Iris pigment epithelial cell (primary cell): ENCODE measurements at regions not wholly inside any gene's neighbourhood (a gene's known extent, or its start where the extent isn't known, plus 50 kb on each side); places are given as distances from the start of the nearest gene placed in this dataset.
A peak's percentile ranks its signal among the peaks of the same experiment; 100 is the strongest.
"Not testable (repeated sequence)": the region's sequence is repeated elsewhere in the genome, so short reads cannot be mapped to it uniquely, and the experiment has no call there.

Experiments
- DNase-seq: peaks from one replicate; pipeline ENCODE4 v3.0.0-alpha.2; 2011; ENCODE audit warnings: low read depth

GRCh38 chr6:1230689-1231605 is 81.0 kb upstream of the FOXQ1 start:
- DNase-seq = no peak

DNA sequence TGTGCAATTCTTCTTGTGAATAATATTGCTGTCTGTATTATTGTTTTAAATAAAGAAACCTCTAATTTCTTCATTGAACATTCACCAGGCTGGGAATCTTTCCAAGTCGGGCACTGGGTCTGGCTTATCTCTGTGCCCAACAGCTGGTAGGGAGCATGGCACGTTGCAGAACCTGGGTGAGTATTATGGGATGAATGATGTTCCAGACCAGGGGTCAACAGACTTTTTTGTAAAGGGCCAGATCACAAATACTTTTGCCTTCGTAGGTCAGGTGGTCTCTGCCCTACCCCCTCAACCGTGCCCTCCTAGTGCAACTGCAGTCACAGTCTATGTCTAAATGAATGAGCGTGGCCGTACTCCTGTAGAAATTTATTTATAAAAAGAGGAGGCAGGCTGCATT is 81.6 kb upstream of the FOXQ1 start:
- no peak for DNase-seq

- DNase-seq = no peak
These were observed 82.1 kb upstream of the FOXQ1 start for GRCh38 chr6:1229808-1230207.

DNA sequence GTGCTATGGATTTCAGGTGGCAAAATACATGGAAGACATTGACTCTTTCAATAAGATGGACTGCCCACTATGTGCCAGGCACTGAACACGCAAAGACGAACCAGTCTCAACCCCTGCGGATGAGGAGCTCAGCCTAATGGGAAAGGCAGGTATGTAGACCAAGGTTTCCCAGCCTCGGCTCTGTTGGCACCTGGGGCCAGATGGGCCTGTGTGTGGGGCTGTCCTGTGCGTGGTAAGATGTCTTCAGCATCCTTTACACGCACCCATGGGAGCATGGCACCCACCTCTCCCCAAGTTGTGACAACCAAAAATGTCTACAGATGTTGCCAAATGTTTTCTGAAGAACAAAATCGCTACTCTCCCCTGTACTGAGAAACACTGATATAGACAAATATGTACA is 82.6 kb upstream of the FOXQ1 start:
- no peak for DNase-seq

- no peak for DNase-seq
These were observed 83.1 kb upstream of the FOXQ1 start for GRCh38 chr6:1228754-1229191.

DNA sequence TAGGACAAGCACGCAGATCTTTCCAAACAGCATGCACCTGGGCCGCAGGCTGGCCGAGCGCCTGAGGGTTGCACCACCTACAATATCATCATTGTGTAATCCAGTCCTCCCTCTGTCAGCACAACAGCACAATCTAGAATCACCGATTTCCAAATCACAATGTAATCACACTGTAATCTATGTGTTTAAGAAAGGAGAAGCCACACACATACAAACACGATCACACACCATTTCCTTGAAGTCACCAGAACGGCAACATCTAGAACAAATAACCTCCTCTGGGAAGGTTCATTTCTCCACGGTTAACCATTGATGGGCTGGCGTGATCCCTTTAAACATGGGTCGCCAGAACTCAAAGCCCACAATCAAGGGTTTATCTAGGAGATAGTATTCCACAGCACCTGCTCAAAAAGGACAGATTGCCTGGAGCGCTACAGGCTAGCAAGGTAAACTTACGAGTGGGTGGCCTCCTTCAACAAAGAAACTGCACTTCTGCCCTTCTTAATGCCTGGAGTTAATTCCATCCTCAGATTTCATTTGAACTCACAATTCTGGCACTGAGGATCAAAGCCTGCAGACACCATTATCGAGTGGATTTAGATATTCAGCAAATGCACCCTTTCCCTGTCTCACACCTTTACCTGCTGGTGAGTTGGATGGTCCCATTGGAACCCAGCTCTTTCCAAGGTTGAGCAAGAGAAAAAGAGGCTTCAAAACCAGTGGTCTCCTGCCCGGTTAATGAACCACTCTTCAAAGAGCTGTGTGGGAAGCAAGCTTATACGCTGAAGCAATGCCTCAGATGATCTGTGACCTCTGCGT is 83.8 kb upstream of the FOXQ1 start:
- no peak for DNase-seq

- no peak for DNase-seq
These were observed 84.3 kb upstream of the FOXQ1 start for GRCh38 chr6:1227600-1227934.

- DNase-seq = no peak
These were observed 85.4 kb upstream of the FOXQ1 start for GRCh38 chr6:1226277-1227099.

DNA sequence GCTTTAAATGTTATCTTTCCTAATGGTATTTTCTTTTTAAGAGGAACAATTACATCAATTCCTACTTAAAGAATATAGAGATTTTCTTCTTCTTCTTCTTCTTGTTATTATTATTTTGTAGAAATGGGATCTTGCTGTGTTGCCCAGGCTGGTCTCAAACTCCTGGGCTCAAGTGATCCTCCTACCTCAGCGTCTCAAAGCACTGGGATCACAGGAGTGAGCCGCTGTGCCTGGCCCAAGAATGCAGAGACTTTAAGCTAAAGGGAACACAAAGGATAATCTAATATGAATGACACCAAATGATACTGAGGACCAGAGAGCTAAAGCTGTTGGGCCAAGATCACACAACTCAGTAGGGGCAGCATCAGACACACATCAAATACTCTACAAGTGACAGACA is 87.4 kb upstream of the FOXQ1 start:
- no peak for DNase-seq

DNA sequence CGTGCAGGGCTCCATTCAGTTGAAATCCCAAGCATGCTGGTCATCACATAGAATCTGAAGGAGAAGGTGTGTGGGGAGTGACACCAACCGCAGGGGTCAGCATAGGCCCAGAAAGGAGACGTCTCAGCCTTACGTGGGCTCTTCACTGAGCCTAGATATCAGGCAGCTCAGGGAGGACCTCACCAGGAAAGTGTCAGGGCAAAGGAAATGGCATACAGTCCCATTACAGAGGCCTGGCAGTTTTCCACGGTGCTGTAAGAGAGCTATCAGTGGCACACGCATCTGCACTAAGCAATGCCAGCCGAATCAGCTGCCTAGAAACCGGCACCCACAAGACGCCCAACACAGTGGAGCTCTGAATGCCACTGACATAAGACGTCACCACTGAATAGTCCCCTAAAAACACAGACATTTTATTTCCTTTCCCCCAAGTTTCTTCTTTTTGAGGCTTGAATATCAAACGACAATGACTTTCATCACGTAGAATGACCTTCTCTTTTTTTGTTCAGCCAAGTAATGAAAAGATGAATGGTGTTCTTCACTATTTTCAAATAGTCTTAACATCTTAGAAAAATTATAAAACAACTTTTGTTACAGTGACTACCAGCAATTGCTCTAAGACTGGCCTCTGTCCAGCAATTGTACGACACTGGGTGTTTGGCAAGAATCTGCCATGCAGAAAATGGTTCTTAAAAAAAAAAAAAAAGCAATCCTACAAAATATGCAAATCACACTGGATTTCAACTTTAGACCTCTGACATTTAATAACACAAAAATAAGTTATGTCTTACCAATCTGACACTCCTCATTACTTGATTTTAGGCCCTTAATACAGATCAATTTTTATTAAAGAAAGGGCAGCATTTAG is 88.9 kb upstream of the FOXQ1 start:
- DNase-seq = no peak

DNA sequence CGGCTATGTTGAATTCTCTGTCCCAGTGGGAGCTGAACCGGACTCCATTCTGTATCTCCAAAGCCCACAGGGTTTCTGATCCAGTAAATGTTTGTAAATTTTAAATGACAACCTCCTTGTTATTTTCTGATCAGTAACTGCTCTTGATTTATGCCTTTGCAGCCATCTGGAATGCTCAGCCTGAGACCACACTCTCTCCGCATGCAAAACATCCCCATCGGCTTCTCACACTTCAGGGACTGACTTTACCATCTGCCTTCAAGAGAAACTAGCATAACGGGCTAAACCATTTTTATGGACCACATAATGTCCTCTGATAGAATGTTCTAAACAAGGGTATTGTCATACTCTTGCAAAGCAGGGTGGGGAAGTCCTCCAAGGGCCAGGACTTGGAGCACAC is 94.5 kb upstream of the FOXQ1 start:
- no peak for DNase-seq

- DNase-seq = no peak
These were observed 95.4 kb upstream of the FOXQ1 start for GRCh38 chr6:1216488-1216974.

- no peak for DNase-seq
These were observed 95.9 kb upstream of the FOXQ1 start for GRCh38 chr6:1215884-1216487.

DNA sequence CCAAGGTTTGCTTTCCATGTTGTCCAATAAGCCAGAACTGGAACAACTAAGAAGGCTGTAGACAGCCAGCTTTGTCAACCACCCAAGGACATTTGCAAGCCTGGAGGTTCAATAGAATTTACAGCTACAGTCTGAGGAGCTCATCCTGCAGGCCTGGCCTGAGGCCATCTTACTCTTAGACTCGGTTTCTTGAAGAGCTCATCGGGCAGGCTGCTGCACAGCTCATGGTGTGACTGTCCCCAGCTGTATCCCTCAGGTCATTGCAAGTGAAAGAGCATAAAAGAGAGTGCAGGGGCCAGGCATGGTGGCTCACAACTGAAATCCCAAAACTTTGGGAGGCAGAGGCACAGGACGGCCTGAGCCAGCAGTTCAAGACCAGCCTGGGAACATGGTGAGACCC is 96.9 kb upstream of the FOXQ1 start:
- no peak for DNase-seq

GRCh38 chr6:1212919-1213318 is 99.0 kb upstream of the FOXQ1 start:
- DNase-seq = no peak

DNA sequence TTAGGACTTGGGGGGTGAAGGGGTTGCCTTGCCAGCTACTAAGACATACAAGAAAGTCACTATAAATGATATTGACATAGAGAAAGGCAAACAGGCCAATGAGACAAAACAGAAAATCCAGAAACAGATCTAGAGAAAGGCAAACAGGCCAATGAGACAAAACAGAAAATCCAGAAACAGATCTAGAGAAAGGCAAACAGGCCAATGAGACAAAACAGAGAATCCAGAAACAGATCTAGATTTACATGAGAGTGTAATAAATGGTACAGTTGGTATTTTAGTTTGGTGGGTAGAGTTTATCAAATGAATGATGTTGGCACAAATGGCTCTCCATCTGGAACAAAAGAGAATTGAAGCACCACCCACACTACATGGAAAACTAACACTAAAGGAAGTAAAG is 99.8 kb upstream of the FOXQ1 start:
- not testable (repeated sequence) for DNase-seq

DNA sequence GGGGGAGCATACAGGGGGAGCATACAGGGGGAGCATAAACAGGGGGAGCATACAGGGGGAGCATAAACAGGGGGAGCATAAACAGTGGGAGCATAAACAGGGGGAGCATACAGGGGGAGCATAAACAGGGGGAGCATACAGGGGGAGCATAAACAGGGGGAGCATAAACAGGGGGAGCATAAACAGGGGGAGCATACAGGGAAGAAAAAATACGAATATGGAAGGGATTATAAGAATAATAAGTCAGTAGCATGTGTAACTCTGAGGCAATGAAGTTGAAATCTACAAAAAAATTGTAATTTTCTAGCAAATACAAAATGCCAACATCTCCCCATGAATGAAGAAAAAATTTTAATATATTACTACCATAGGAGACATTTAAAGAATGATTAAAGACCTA is 101.3 kb upstream of the FOXQ1 start:
- not testable (repeated sequence) for DNase-seq

- DNase-seq = peak; percentile 49
These were observed 103.0 kb upstream of the FOXQ1 start for GRCh38 chr6:1208876-1209275.

GRCh38 chr6:1203546-1203945 is 108.4 kb upstream of the FOXQ1 start:
- no peak for DNase-seq

- DNase-seq = no peak
These were observed 109.7 kb upstream of the FOXQ1 start for GRCh38 chr6:1202201-1202600.
